SK-N-SH treated with all-trans-retinoic acid at 6 μM for 48 hours (cell line): ENCODE measurements at regions not wholly inside any gene's neighbourhood (a gene's known extent, or its start where the extent isn't known, plus 50 kb on each side); places are given as distances from the start of the nearest gene placed in this dataset.

ENCODE experiments used
- ATAC-seq: fragments of 200-7000 bp; cut with Tn5 transposase; 3 replicates; pipeline ENCODE4 v1.9.1; 2020; ENCODE audit warnings: mild to moderate bottlenecking, moderate library complexity
- ARNTL ChIP-seq: fragments of 450-650 bp; formaldehyde crosslinking; IDR thresholded peaks from 2 replicates; pipeline ENCODE4 v1.5.0; 2020; ENCODE audit warnings: low read depth, mild to moderate bottlenecking, moderate library complexity, borderline replicate concordance
- BACH2 ChIP-seq: fragments of 250-450 bp; sonication (Bioruptor Pico); IDR thresholded peaks from 2 replicates; pipeline ENCODE4 v1.9.0; 2021; ENCODE audit warnings: mild to moderate bottlenecking, borderline replicate concordance
- CREB5 ChIP-seq: fragments of 250-450 bp; sonication (Bioruptor Pico); IDR thresholded peaks from 2 replicates; pipeline ENCODE4 v1.5.1; 2020; ENCODE audit warnings: low read depth, mild to moderate bottlenecking, moderate library complexity
- CSDC2 ChIP-seq: fragments of 250-450 bp; sonication (Bioruptor Pico); IDR thresholded peaks from 2 replicates; pipeline ENCODE4 v1.5.0; 2020; ENCODE audit warnings: mild to moderate bottlenecking, moderate library complexity
- CSRNP3 ChIP-seq: fragments of 250-450 bp; sonication (Bioruptor Pico); IDR thresholded peaks from 2 replicates; pipeline ENCODE4 v1.5.1; 2021; ENCODE audit warnings: mild to moderate bottlenecking, moderate library complexity
- ESRRG ChIP-seq: fragments of 250-450 bp; sonication (Bioruptor Pico); IDR thresholded peaks from 2 replicates; pipeline ENCODE4 v1.6.1; 2021; ENCODE audit warnings: mild to moderate bottlenecking
- GLIS3 ChIP-seq: fragments of 250-450 bp; sonication (Bioruptor Pico); IDR thresholded peaks from 2 replicates; pipeline ENCODE4 v1.5.0; 2020; ENCODE audit warnings: mild to moderate bottlenecking, moderate library complexity
- ISL1 ChIP-seq: fragments of 250-450 bp; sonication (Bioruptor Pico); IDR thresholded peaks from 2 replicates; pipeline ENCODE4 v2.1.2; 2022; ENCODE audit warnings: mild to moderate bottlenecking, moderate library complexity
- OSR1 ChIP-seq: fragments of 250-450 bp; sonication (Bioruptor Pico); IDR thresholded peaks from 2 replicates; pipeline ENCODE4 v1.8.0; 2022; ENCODE audit warnings: moderate library complexity, mild to moderate bottlenecking, inconsistent platforms
- POU6F1 ChIP-seq: fragments of 250-450 bp; sonication (Bioruptor Pico); IDR thresholded peaks from 2 replicates; pipeline ENCODE4 v1.8.0; 2021; ENCODE audit warnings: low read depth, mild to moderate bottlenecking, moderate library complexity, borderline replicate concordance
- PPARA ChIP-seq: fragments of 250-450 bp; sonication (Bioruptor Pico); IDR thresholded peaks from 2 replicates; pipeline ENCODE4 v1.5.0; 2020; ENCODE audit warnings: mild to moderate bottlenecking, borderline replicate concordance
- RARB ChIP-seq: fragments of 250-450 bp; sonication (Bioruptor Pico); IDR thresholded peaks from 2 replicates; pipeline ENCODE4 v1.8.0; 2021; ENCODE audit warnings: mild to moderate bottlenecking, moderate library complexity
- SNAI2 ChIP-seq: fragments of 250-450 bp; sonication (Bioruptor Pico); IDR thresholded peaks from 2 replicates; pipeline ENCODE4 v1.5.0; 2020; ENCODE audit warnings: mild to moderate bottlenecking, moderate library complexity
- TCF4 ChIP-seq: fragments of 250-450 bp; sonication (Bioruptor Pico); IDR thresholded peaks from 2 replicates; pipeline ENCODE4 v1.8.0; 2021; ENCODE audit warnings: mild to moderate bottlenecking, moderate library complexity, borderline replicate concordance
- TSHZ2 ChIP-seq: fragments of 250-450 bp; sonication (Bioruptor Pico); IDR thresholded peaks from 2 replicates; pipeline ENCODE4 v1.5.0; 2020; ENCODE audit warnings: mild to moderate bottlenecking, moderate library complexity
- ZFP3 ChIP-seq: fragments of 250-450 bp; sonication (Bioruptor Pico); IDR thresholded peaks from 2 replicates; pipeline ENCODE4 v1.5.0; 2020; ENCODE audit warnings: mild to moderate bottlenecking, moderate library complexity
- ZFP30 ChIP-seq: fragments of 450-650 bp; formaldehyde crosslinking; IDR thresholded peaks from 2 replicates; pipeline ENCODE4 v1.5.0; 2022; ENCODE audit warnings: mild to moderate bottlenecking, moderate library complexity
- ZNF565 ChIP-seq: fragments of 450-650 bp; formaldehyde crosslinking; conservative IDR thresholded peaks from 2 replicates; pipeline ENCODE4 v1.5.0; 2020; ENCODE audit warnings: low read depth, mild to moderate bottlenecking, moderate library complexity
- ZNF70 ChIP-seq: fragments of 450-650 bp; formaldehyde crosslinking; IDR thresholded peaks from 2 replicates; pipeline ENCODE4 v1.5.0; 2020; ENCODE audit warnings: mild to moderate bottlenecking, moderate library complexity

- no peak for ATAC-seq
- no peak for TF ChIP-seq CSDC2 (CRISPR knock-in tag)
- TF ChIP-seq ZFP3 (CRISPR knock-in tag), result no peak
- TF ChIP-seq TSHZ2 (CRISPR knock-in tag), result no peak
- no peak for TF ChIP-seq PPARA (CRISPR knock-in tag)
Observed at GRCh38 chr5:66518753-66519152, 77.4 kb upstream of the MAST4 start.

- TF ChIP-seq TCF4 (CRISPR knock-in tag) (no peak), GLIS3 (no peak), ESRRG (CRISPR knock-in tag) (no peak), ISL1 (CRISPR knock-in tag) (no peak), TSHZ2 (CRISPR knock-in tag) (no peak), ZNF70 (no peak), PPARA (CRISPR knock-in tag) (no peak), BACH2 (CRISPR knock-in tag) (no peak), ZFP30 (CRISPR knock-in tag) (no peak), RARB (CRISPR knock-in tag) (no peak), OSR1 (no peak), ZFP3 (CRISPR knock-in tag) (no peak), CSRNP3 (no peak), ARNTL (CRISPR knock-in tag) (no peak), SNAI2 (no peak), ZNF565 (CRISPR knock-in tag) (no peak)
- no peak for ATAC-seq
Observed at GRCh38 chr5:66519626-66520025, 76.6 kb upstream of the MAST4 start.

- TF ChIP-seq TCF4 (CRISPR knock-in tag) (no peak), SNAI2 (no peak), ARNTL (CRISPR knock-in tag) (no peak), ZNF565 (CRISPR knock-in tag) (no peak), GLIS3 (no peak), PPARA (CRISPR knock-in tag) (no peak), OSR1 (no peak), ISL1 (CRISPR knock-in tag) (no peak), CREB5 (no peak), ZNF70 (no peak), BACH2 (CRISPR knock-in tag) (no peak), POU6F1 (CRISPR knock-in tag) (no peak), RARB (CRISPR knock-in tag) (no peak)
- no peak for ATAC-seq
Observed at GRCh38 chr5:66520854-66521253, 75.3 kb upstream of the MAST4 start.
